ENCODE measurements at regions not wholly inside any gene's neighbourhood (a gene's known extent, or its start where the extent isn't known, plus 50 kb on each side); places are given as distances from the start of the nearest gene placed in this dataset.
A peak's percentile ranks its signal among the peaks of the same experiment; 100 is the strongest.

GRCh38 chr16:86018487-86018886 lies 119.5 kb downstream of the IRF8 start:
- Histone ChIP-seq H3K27me3 (replicated peaks in 1 of 2; ENCODE audit: control insufficient read depth in 2 of 2, insufficient read depth in 2 of 2, low read length in 1 of 2) (no peaks in the 10 kb centered on the region), H4K20me1 (ENCODE audit: control insufficient read depth, insufficient read depth) (no peaks in the 10 kb centered on the region), H3K4me3 (no peak overlapping the region), H3K4me2 (ENCODE audit: control insufficient read depth, insufficient read depth) (no peak overlapping the region), H3K4me1 (ENCODE audit: control insufficient read depth, insufficient read depth, low read length) (peaks cover 7% of the 10 kb centered on the region), H3K9me3 (replicated peaks; ENCODE audit: control insufficient read depth, insufficient read depth, low read length) (peaks cover 15% of the 10 kb centered on the region; the same call in 2 of the 3 replicates), H2AFZ (ENCODE audit: control insufficient read depth, low read depth, low read length) (no peak overlapping the region), H3K9ac (ENCODE audit: control insufficient read depth, insufficient read depth, low read length) (no peak overlapping the region), H3K27ac (ENCODE audit: control insufficient read depth, insufficient read depth) (no peak overlapping the region), H3K79me2 (ENCODE audit: control insufficient read depth, insufficient read depth, low read length) (no peaks in the 10 kb centered on the region), H3K36me3 (ENCODE audit: control insufficient read depth in 2 of 2, insufficient read depth in 2 of 2, low read length in 1 of 2) (no peaks in the 10 kb centered on the region)
- in situ Hi-C loops (cut with MboI) = loop anchor here (5.0 to 10.0 kb wide), 2 partner anchors 114 to 196 kb away; no protein-coding TSS in a partner anchor
- no peak for FAIRE-seq
- DNase-seq (ENCODE audit: low read depth, low spot score) = no peak
- ChIA-PET SMC1A (ENCODE audit: uncharacterized antibody, unreplicated experiment) (interaction anchor here (16.1 kb wide), 1 partner anchor 197 kb away, joined by 229 read pairs; no protein-coding TSS in a partner anchor), POLR2A (no interaction called here), RAD21 (ENCODE audit: unreplicated experiment) (interaction anchor here (12.2 kb wide), 1 partner anchor 30 kb away, joined by 157 read pairs; no protein-coding TSS in a partner anchor), CTCF (interaction anchor here (3.1 to 17.2 kb wide), 2 partner anchors 31 to 197 kb away, joined by 50 to 345 read pairs; no protein-coding TSS in a partner anchor)
- 1% methylated on average over 6 of the region's 7 CpGs for WGBS (ENCODE audit: insufficient coverage, insufficient replicate concordance, low lambda C conversion rate, missing lambda C conversion rate)
- no TSS peak for BruUV-seq (replicated peaks)
- intact Hi-C loops (cut with micrococcal nuclease; ENCODE audit: unreplicated experiment) = loop anchor here (5.0 kb wide), 1 partner anchor 41 kb away; no protein-coding TSS in a partner anchor
- ATAC-seq = peak; percentile 70
- no peak for TF ChIP-seq MEF2A (IDR thresholded peaks at IDR 0.05; ENCODE audit: insufficient read depth, low read depth, low read length)
- TF ChIP-seq TBL1XR1 (IDR thresholded peaks at IDR 0.05; ENCODE audit: low read depth, low read length) = no peak
- TF ChIP-seq TAF1 (IDR thresholded peaks at IDR 0.05; ENCODE audit: borderline replicate concordance, low read depth, low read length) = no peak
- TF ChIP-seq MEF2B (IDR thresholded peaks at IDR 0.05; ENCODE audit: partially characterized antibody, poor library complexity, severe bottlenecking) = peak; percentile 76
- TF ChIP-seq CBX3 (IDR thresholded peaks at IDR 0.05; ENCODE audit: borderline replicate concordance, low read depth) = no peak
- peak; percentile 19; the same call in 1 of the 2 replicates for TF ChIP-seq SPI1 (IDR thresholded peaks at IDR 0.05; ENCODE audit: borderline replicate concordance, insufficient read depth, low read depth, low read length)
- no peak for TF ChIP-seq CHD4 (IDR thresholded peaks at IDR 0.05)
- no peak for TF ChIP-seq SUZ12 (IDR thresholded peaks at IDR 0.05; ENCODE audit: unreplicated experiment)
- TF ChIP-seq, protein P1, sequence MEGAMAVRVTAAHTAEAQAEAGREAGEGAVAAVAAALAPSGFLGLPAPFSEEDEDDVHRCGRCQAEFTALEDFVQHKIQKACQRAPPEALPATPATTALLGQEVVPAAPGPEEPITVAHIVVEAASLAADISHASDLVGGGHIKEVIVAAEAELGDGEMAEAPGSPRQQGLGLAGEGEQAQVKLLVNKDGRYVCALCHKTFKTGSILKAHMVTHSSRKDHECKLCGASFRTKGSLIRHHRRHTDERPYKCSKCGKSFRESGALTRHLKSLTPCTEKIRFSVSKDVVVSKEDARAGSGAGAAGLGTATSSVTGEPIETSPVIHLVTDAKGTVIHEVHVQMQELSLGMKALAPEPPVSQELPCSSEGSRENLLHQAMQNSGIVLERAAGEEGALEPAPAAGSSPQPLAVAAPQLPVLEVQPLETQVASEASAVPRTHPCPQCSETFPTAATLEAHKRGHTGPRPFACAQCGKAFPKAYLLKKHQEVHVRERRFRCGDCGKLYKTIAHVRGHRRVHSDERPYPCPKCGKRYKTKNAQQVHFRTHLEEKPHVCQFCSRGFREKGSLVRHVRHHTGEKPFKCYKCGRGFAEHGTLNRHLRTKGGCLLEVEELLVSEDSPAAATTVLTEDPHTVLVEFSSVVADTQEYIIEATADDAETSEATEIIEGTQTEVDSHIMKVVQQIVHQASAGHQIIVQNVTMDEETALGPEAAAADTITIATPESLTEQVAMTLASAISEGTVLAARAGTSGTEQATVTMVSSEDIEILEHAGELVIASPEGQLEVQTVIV (IDR thresholded peaks at IDR 0.05; ENCODE audit: borderline replicate concordance, partially characterized antibody) = no peak
- TF ChIP-seq HCFC1 (IDR thresholded peaks at IDR 0.05; ENCODE audit: low read length) = no peak
- TF ChIP-seq SREBF1 (IDR thresholded peaks at IDR 0.05; ENCODE audit: low read length) = no peak
- no peak for TF ChIP-seq KDM1A (IDR thresholded peaks at IDR 0.05; ENCODE audit: borderline replicate concordance)
- TF ChIP-seq NRF1 (conservative IDR thresholded peaks at IDR 0.05; ENCODE audit: low read depth, low read length) = no peak
- TF ChIP-seq POU2F2 (IDR thresholded peaks at IDR 0.05; ENCODE audit: borderline replicate concordance, low read depth, low read length) = no peak
- no peak for TF ChIP-seq YY1 (IDR thresholded peaks at IDR 0.05; ENCODE audit: low read depth, low read length)
- TF ChIP-seq SIN3A (IDR thresholded peaks at IDR 0.05; ENCODE audit: low read depth, low read length) = no peak
- no peak for TF ChIP-seq RBBP5 (conservative IDR thresholded peaks at IDR 0.05)
- no peak for TF ChIP-seq ETV6 (conservative IDR thresholded peaks at IDR 0.05 in 1 of 2, IDR thresholded peaks at IDR 0.05 in 1 of 2; ENCODE audit: borderline replicate concordance in 1 of 2, low read depth in 1 of 2)
- TF ChIP-seq PAX8 (IDR thresholded peaks at IDR 0.05) = no peak
- no peak for TF ChIP-seq ZNF622 (IDR thresholded peaks at IDR 0.05)
- peak; percentile 54 to 60; a peak in 2 of 4 replicates for TF ChIP-seq IKZF2 (IDR thresholded peaks at IDR 0.05)
- no peak for TF ChIP-seq FOXM1 (IDR thresholded peaks at IDR 0.05; ENCODE audit: low read depth, low read length)
- 0 out of 2 replicates have a peak, but pooled peaks have one; percentile 20 for TF ChIP-seq IKZF1 (conservative IDR thresholded peaks at IDR 0.05)
- TF ChIP-seq BMI1 (IDR thresholded peaks at IDR 0.05; ENCODE audit: borderline replicate concordance) = peak; percentile 59
- TF ChIP-seq EP300 (IDR thresholded peaks at IDR 0.05; ENCODE audit: borderline replicate concordance in 1 of 2, control insufficient read depth in 1 of 2, low read depth in 2 of 2, low read length in 2 of 2) = peak; percentile 39 to 76; a peak in 2 of 4 replicates

All from GM12878 (cell line).